ENCODE measurements at regions not wholly inside any gene's neighbourhood (a gene's known extent, or its start where the extent isn't known, plus 50 kb on each side); places are given as distances from the start of the nearest gene placed in this dataset.

DNA sequence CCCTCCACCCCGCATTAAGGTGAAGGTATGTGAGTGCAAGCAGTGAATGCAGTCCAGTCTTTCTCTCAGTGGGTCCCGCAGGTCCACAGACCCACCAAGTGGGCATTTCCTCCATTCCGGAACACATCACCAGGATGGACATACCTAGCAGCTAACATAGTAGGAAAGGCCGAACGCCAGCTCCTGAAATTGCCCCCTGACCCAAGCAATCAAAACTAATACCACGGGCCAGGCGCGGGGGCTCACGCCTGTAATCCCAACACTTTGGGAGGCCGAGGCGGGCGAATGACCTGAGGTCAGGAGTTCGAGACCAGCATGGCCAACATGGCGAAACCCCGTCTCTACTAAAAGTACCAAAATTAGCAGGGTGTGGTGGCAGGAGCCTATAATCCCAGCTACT is 71.7 kb upstream of the VSTM2B start:
- TF ChIP-seq, protein P1, sequence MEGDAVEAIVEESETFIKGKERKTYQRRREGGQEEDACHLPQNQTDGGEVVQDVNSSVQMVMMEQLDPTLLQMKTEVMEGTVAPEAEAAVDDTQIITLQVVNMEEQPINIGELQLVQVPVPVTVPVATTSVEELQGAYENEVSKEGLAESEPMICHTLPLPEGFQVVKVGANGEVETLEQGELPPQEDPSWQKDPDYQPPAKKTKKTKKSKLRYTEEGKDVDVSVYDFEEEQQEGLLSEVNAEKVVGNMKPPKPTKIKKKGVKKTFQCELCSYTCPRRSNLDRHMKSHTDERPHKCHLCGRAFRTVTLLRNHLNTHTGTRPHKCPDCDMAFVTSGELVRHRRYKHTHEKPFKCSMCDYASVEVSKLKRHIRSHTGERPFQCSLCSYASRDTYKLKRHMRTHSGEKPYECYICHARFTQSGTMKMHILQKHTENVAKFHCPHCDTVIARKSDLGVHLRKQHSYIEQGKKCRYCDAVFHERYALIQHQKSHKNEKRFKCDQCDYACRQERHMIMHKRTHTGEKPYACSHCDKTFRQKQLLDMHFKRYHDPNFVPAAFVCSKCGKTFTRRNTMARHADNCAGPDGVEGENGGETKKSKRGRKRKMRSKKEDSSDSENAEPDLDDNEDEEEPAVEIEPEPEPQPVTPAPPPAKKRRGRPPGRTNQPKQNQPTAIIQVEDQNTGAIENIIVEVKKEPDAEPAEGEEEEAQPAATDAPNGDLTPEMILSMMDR (IDR thresholded peaks at IDR 0.05) = no peak
- no peak for DNase-seq (ENCODE audit: low spot score)
- Histone ChIP-seq H3K27ac (no peak overlapping the region), H3K4me3 (no peak overlapping the region)

GRCh38 chr19:29457413-29457812 is 68.4 kb upstream of the VSTM2B start:
- TF ChIP-seq, protein P1 (IDR thresholded peaks at IDR 0.05) = no peak
- no peak for DNase-seq (ENCODE audit: low spot score)
- Histone ChIP-seq H3K27ac (no peak overlapping the region), H3K4me3 (no peak overlapping the region)

GRCh38 chr19:29467824-29468401 is 57.9 kb upstream of the VSTM2B start:
- TF ChIP-seq, protein P1 (IDR thresholded peaks at IDR 0.05) = no peak
- no peak overlapping the region for H3K4me3 ChIP-seq
- DNase-seq (ENCODE audit: low spot score) = no peak
- H3K27ac ChIP-seq = no peak overlapping the region

DNA sequence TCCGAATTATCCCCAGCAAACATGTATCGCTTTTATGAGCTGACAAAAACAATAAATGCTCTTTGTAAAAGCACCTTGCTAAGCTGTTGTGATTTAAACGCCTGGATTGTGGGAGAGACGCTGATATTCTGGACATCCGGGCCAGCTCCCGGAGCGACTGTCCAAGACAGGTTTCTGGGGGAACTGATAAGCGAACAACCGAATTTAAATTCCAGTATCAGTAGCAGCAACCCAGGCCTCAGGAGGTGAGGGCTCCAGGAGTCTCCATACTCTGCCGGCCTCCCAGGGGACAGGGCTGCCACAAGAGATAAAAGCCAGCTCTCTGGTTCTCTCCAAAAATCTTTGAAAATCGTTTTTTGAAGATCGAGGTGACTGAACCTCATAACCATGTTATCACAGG is 50.3 kb upstream of the VSTM2B start:
- no peak for DNase-seq (ENCODE audit: low spot score)
- Histone ChIP-seq H3K4me3 (no peak overlapping the region), H3K27ac (no peak overlapping the region)
- TF ChIP-seq, protein P1 (IDR thresholded peaks at IDR 0.05) = no peak
